ENCODE measurements at regions not wholly inside any gene's neighbourhood (a gene's known extent, or its start where the extent isn't known, plus 50 kb on each side); places are given as distances from the start of the nearest gene placed in this dataset.

DNA sequence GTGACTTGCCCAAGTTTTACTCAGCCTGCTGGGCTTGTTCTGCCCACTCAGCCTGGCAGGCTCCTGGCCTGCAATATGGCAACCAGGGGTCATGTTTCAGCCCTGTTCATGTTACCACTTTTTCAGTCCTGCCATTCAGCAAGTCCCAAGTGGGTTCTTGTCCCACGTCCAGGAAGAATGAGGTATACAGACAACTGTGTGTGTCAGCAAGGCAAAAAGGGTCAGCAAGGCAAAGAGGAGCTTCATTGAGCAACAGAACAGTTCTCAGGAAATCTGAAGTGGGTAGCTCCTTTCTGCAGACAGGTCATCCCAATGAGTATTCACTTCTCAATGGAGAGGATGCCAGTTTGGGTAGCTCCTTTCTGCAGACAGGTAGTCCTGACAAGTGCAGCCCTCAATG lies 1233.3 kb upstream of the B3GALT2 start:
- no peak for TF ChIP-seq POLR2AphosphoS5 (IDR thresholded peaks at IDR 0.05; ENCODE audit: low read depth)
- TF ChIP-seq, protein P1, sequence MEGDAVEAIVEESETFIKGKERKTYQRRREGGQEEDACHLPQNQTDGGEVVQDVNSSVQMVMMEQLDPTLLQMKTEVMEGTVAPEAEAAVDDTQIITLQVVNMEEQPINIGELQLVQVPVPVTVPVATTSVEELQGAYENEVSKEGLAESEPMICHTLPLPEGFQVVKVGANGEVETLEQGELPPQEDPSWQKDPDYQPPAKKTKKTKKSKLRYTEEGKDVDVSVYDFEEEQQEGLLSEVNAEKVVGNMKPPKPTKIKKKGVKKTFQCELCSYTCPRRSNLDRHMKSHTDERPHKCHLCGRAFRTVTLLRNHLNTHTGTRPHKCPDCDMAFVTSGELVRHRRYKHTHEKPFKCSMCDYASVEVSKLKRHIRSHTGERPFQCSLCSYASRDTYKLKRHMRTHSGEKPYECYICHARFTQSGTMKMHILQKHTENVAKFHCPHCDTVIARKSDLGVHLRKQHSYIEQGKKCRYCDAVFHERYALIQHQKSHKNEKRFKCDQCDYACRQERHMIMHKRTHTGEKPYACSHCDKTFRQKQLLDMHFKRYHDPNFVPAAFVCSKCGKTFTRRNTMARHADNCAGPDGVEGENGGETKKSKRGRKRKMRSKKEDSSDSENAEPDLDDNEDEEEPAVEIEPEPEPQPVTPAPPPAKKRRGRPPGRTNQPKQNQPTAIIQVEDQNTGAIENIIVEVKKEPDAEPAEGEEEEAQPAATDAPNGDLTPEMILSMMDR (IDR thresholded peaks at IDR 0.05; ENCODE audit: insufficient read depth, low read length), result no peak
- TF ChIP-seq GABPA (IDR thresholded peaks at IDR 0.05; ENCODE audit: low read depth), result no peak
- TF ChIP-seq, protein P2, sequence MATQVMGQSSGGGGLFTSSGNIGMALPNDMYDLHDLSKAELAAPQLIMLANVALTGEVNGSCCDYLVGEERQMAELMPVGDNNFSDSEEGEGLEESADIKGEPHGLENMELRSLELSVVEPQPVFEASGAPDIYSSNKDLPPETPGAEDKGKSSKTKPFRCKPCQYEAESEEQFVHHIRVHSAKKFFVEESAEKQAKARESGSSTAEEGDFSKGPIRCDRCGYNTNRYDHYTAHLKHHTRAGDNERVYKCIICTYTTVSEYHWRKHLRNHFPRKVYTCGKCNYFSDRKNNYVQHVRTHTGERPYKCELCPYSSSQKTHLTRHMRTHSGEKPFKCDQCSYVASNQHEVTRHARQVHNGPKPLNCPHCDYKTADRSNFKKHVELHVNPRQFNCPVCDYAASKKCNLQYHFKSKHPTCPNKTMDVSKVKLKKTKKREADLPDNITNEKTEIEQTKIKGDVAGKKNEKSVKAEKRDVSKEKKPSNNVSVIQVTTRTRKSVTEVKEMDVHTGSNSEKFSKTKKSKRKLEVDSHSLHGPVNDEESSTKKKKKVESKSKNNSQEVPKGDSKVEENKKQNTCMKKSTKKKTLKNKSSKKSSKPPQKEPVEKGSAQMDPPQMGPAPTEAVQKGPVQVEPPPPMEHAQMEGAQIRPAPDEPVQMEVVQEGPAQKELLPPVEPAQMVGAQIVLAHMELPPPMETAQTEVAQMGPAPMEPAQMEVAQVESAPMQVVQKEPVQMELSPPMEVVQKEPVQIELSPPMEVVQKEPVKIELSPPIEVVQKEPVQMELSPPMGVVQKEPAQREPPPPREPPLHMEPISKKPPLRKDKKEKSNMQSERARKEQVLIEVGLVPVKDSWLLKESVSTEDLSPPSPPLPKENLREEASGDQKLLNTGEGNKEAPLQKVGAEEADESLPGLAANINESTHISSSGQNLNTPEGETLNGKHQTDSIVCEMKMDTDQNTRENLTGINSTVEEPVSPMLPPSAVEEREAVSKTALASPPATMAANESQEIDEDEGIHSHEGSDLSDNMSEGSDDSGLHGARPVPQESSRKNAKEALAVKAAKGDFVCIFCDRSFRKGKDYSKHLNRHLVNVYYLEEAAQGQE (IDR thresholded peaks at IDR 0.05; ENCODE audit: insufficient replicate concordance, low read depth), result no peak
- TF ChIP-seq SPI1 (IDR thresholded peaks at IDR 0.05; ENCODE audit: borderline replicate concordance, low read depth), result no peak

Measured in HL-60 (cell line).